C4-2B (cell line): ENCODE measurements at regions not wholly inside any gene's neighbourhood (a gene's known extent, or its start where the extent isn't known, plus 50 kb on each side); places are given as distances from the start of the nearest gene placed in this dataset.

Experiments used
- ZFX ChIP-seq: fragments of 450-650 bp; IDR thresholded peaks from 2 replicates; pipeline ENCODE4 v1.6.1; 2017
- TF ChIP-seq, protein P1 (sequence below): fragments of 450-650 bp; conservative IDR thresholded peaks from 2 replicates; pipeline ENCODE4 v1.5.1; 2017; ENCODE audit warnings: mild to moderate bottlenecking

- TF ChIP-seq, protein P1, sequence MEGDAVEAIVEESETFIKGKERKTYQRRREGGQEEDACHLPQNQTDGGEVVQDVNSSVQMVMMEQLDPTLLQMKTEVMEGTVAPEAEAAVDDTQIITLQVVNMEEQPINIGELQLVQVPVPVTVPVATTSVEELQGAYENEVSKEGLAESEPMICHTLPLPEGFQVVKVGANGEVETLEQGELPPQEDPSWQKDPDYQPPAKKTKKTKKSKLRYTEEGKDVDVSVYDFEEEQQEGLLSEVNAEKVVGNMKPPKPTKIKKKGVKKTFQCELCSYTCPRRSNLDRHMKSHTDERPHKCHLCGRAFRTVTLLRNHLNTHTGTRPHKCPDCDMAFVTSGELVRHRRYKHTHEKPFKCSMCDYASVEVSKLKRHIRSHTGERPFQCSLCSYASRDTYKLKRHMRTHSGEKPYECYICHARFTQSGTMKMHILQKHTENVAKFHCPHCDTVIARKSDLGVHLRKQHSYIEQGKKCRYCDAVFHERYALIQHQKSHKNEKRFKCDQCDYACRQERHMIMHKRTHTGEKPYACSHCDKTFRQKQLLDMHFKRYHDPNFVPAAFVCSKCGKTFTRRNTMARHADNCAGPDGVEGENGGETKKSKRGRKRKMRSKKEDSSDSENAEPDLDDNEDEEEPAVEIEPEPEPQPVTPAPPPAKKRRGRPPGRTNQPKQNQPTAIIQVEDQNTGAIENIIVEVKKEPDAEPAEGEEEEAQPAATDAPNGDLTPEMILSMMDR: no peak
- no peak for TF ChIP-seq ZFX
Measured at GRCh38 chr10:121294630-121295029, 303.6 kb downstream of the FGFR2 start.
